ENCODE measurements at regions not wholly inside any gene's neighbourhood (a gene's known extent, or its start where the extent isn't known, plus 50 kb on each side); places are given as distances from the start of the nearest gene placed in this dataset.

DNA sequence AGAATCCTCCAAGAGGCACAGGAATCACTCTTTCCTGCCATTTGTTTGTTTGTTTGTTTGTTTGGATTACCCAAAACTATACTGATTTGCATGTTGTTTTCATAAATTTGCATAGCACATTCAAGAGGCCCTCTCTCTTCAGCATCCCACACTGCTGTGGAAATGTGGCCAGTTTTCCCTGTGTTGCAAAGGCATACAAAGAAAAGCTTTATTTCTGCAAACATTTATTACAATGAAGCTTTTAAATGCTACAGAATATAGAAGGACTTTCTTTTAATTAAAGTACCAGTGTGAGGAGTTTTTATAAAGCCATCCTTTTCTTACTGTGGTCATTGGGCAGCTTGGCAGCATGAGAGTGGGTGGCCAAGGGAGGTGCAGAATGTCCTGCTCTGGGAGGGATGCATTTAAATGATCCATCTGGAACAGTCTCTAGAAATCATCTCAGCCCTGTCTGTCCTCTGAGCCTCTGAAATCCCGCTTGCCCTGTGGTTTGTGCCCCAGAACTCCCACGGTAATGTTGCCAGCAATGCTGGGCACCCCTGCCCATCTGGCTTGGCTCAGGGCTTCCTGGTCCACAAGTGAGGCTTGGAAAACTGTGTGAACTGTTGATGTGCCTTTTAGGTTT, 356.8 kb upstream of the KIF2A start (continued):
- TF ChIP-seq USF2 (IDR thresholded peaks at IDR 0.05; ENCODE audit: borderline replicate concordance, low read depth, low read length): no peak
- no peak for TF ChIP-seq SMC3 (IDR thresholded peaks at IDR 0.05; ENCODE audit: low read depth, low read length)
- TF ChIP-seq GATA2 (CRISPR knock-in tag; IDR thresholded peaks at IDR 0.05): no peak
- TF ChIP-seq NFIC (IDR thresholded peaks at IDR 0.05; ENCODE audit: borderline replicate concordance): no peak
- TF ChIP-seq, protein P1, sequence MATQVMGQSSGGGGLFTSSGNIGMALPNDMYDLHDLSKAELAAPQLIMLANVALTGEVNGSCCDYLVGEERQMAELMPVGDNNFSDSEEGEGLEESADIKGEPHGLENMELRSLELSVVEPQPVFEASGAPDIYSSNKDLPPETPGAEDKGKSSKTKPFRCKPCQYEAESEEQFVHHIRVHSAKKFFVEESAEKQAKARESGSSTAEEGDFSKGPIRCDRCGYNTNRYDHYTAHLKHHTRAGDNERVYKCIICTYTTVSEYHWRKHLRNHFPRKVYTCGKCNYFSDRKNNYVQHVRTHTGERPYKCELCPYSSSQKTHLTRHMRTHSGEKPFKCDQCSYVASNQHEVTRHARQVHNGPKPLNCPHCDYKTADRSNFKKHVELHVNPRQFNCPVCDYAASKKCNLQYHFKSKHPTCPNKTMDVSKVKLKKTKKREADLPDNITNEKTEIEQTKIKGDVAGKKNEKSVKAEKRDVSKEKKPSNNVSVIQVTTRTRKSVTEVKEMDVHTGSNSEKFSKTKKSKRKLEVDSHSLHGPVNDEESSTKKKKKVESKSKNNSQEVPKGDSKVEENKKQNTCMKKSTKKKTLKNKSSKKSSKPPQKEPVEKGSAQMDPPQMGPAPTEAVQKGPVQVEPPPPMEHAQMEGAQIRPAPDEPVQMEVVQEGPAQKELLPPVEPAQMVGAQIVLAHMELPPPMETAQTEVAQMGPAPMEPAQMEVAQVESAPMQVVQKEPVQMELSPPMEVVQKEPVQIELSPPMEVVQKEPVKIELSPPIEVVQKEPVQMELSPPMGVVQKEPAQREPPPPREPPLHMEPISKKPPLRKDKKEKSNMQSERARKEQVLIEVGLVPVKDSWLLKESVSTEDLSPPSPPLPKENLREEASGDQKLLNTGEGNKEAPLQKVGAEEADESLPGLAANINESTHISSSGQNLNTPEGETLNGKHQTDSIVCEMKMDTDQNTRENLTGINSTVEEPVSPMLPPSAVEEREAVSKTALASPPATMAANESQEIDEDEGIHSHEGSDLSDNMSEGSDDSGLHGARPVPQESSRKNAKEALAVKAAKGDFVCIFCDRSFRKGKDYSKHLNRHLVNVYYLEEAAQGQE (IDR thresholded peaks at IDR 0.05; ENCODE audit: low read depth, low read length): no peak

GRCh38 chr5:61949679-61950435, 356.1 kb upstream of the KIF2A start:
- TF ChIP-seq GATA2 (CRISPR knock-in tag; IDR thresholded peaks at IDR 0.05) (no peak), JUND (IDR thresholded peaks at IDR 0.05) (no peak), ZBTB33 (IDR thresholded peaks at IDR 0.05; ENCODE audit: borderline replicate concordance, low read depth) (no peak), USF2 (IDR thresholded peaks at IDR 0.05; ENCODE audit: borderline replicate concordance, low read depth, low read length) (no peak), ELF1 (IDR thresholded peaks at IDR 0.05) (no peak), POLR2AphosphoS5 (IDR thresholded peaks at IDR 0.05; ENCODE audit: low read depth, low read length) (no peak), FOSL2 (IDR thresholded peaks at IDR 0.05; ENCODE audit: borderline replicate concordance, low read depth) (no peak), NFIC (IDR thresholded peaks at IDR 0.05; ENCODE audit: borderline replicate concordance) (no peak), FOXJ3 (CRISPR knock-in tag; IDR thresholded peaks at IDR 0.05) (no peak), PBX3 (IDR thresholded peaks at IDR 0.05) (no peak)
- Histone ChIP-seq H3K4me3 (ENCODE audit: low read depth in 2 of 2, low read length in 1 of 2) (no peak overlapping the region), H3K9me3 (no peaks in the 10 kb centered on the region), H3K9me2 (no peaks in the 10 kb centered on the region), H3K79me2 (ENCODE audit: insufficient read depth) (no peaks in the 10 kb centered on the region), H3K4me1 (ENCODE audit: control insufficient read depth in 1 of 2, insufficient read depth in 2 of 2, low read depth in 1 of 2, low read length in 1 of 2) (no peaks in the 10 kb centered on the region), H3K4me2 (no peak overlapping the region), H3K27ac (ENCODE audit: low read depth in 2 of 2, low read length in 1 of 2) (no peak overlapping the region), H3K36me3 (replicated peaks in 1 of 2; ENCODE audit: control insufficient read depth in 1 of 2, insufficient read depth in 2 of 2, low read length in 1 of 2) (no peaks in the 10 kb centered on the region), H2AFZ (ENCODE audit: low read depth) (no peak overlapping the region), H3K27me3 (ENCODE audit: insufficient read depth) (no peaks in the 10 kb centered on the region), H3K9ac (no peak overlapping the region), H4K20me1 (ENCODE audit: insufficient read depth) (no peaks in the 10 kb centered on the region), H3F3A (replicated peaks; ENCODE audit: insufficient read depth) (no peaks in the 10 kb centered on the region)
- DNase-seq: no peak
- ChIA-PET POLR2A (no interaction called here), CTCF (no interaction called here)
- 47% methylated on average over 7 of the region's 7 CpGs for WGBS (ENCODE audit: low lambda C conversion rate)
